ENCODE measurements at regions not wholly inside any gene's neighbourhood (a gene's known extent, or its start where the extent isn't known, plus 50 kb on each side); places are given as distances from the start of the nearest gene placed in this dataset.
"Not testable (repeated sequence)": the region's sequence is repeated elsewhere in the genome, so short reads cannot be mapped to it uniquely, and the experiment has no call there.

GRCh38 chr6:76905541-76905940, 557.8 kb downstream of the HTR1B start:
- H3K79me2 ChIP-seq (ENCODE audit: insufficient read depth, low read length); H3K27me3 ChIP-seq (ENCODE audit: insufficient read depth, low read length); intact Hi-C loops (cut with micrococcal nuclease); H3K36me3 ChIP-seq (ENCODE audit: control insufficient read depth in 1 of 2, insufficient read depth in 2 of 2, low read length in 2 of 2); H3K27ac ChIP-seq (ENCODE audit: low read depth, low read length); H3K9ac ChIP-seq (ENCODE audit: low read length); ATAC-seq; H3K4me2 ChIP-seq (ENCODE audit: low read length); RAD21 ChIA-PET (ENCODE audit: low non-redundant PET in 1 of 2, low total read pairs in 2 of 2, uncharacterized antibody in 2 of 2, unreplicated experiment in 2 of 2); H3K9me2 ChIP-seq (ENCODE audit: insufficient read depth); H3K9me3 ChIP-seq (ENCODE audit: control insufficient read depth in 1 of 2, insufficient read depth in 1 of 2, low read depth in 1 of 2, low read length in 2 of 2); DNase-seq (ENCODE audit: low read depth, low spot score); H4K20me1 ChIP-seq (ENCODE audit: insufficient read depth); POLR2A ChIA-PET; BruUV-seq (replicated peaks); H3K4me1 ChIP-seq (ENCODE audit: control insufficient read depth in 1 of 2, insufficient read depth in 2 of 2, low read length in 2 of 2); CTCF ChIA-PET; H2AFZ ChIP-seq (ENCODE audit: low read depth, low read length, poor library complexity, severe bottlenecking); H3K4me3 ChIP-seq (replicated peaks in 1 of 2; ENCODE audit: low read depth in 1 of 2, low read length in 2 of 2): not testable (repeated sequence)

GRCh38 chr6:76892542-76892941, 570.7 kb downstream of the HTR1B start:
- no peak overlapping the region for H3K9ac ChIP-seq (ENCODE audit: low read length)
- no peaks in the 10 kb centered on the region for H3K27me3 ChIP-seq (ENCODE audit: insufficient read depth, low read length)
- BruUV-seq (replicated peaks), result no TSS peak
- no peaks in the 10 kb centered on the region for H3K9me3 ChIP-seq (ENCODE audit: control insufficient read depth in 1 of 2, insufficient read depth in 1 of 2, low read depth in 1 of 2, low read length in 2 of 2)
- intact Hi-C loops (cut with micrococcal nuclease), result no loop called here
- no peak overlapping the region for H3K27ac ChIP-seq (ENCODE audit: low read depth, low read length)
- ChIA-PET POLR2A (no interaction called here), CTCF (no interaction called here), RAD21 (ENCODE audit: low non-redundant PET in 1 of 2, low total read pairs in 2 of 2, uncharacterized antibody in 2 of 2, unreplicated experiment in 2 of 2) (no interaction called here)
- no peaks in the 10 kb centered on the region for H3K36me3 ChIP-seq (ENCODE audit: control insufficient read depth in 1 of 2, insufficient read depth in 2 of 2, low read length in 2 of 2)
- no peaks in the 10 kb centered on the region for H3K79me2 ChIP-seq (ENCODE audit: insufficient read depth, low read length)
- no peaks in the 10 kb centered on the region for H4K20me1 ChIP-seq (ENCODE audit: insufficient read depth)
- no peaks in the 10 kb centered on the region for H3K4me1 ChIP-seq (ENCODE audit: control insufficient read depth in 1 of 2, insufficient read depth in 2 of 2, low read length in 2 of 2)
- H3K4me3 ChIP-seq (replicated peaks in 1 of 2; ENCODE audit: low read depth in 1 of 2, low read length in 2 of 2), result no peak overlapping the region
- DNase-seq (ENCODE audit: low read depth, low spot score), result no peak
- no peaks in the 10 kb centered on the region for H3K9me2 ChIP-seq (ENCODE audit: insufficient read depth)
- ATAC-seq, result no peak
- H3K4me2 ChIP-seq (ENCODE audit: low read length), result no peak overlapping the region
- no peak overlapping the region for H2AFZ ChIP-seq (ENCODE audit: low read depth, low read length, poor library complexity, severe bottlenecking)
- TF ChIP-seq, protein P1, sequence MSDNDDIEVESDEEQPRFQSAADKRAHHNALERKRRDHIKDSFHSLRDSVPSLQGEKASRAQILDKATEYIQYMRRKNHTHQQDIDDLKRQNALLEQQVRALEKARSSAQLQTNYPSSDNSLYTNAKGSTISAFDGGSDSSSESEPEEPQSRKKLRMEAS (IDR thresholded peaks at IDR 0.05), result no peak
- no peak for TF ChIP-seq SIN3A (IDR thresholded peaks at IDR 0.05; ENCODE audit: low read depth)
- TF ChIP-seq SP1 (IDR thresholded peaks at IDR 0.05; ENCODE audit: low read depth), result no peak
- TF ChIP-seq, protein P2, sequence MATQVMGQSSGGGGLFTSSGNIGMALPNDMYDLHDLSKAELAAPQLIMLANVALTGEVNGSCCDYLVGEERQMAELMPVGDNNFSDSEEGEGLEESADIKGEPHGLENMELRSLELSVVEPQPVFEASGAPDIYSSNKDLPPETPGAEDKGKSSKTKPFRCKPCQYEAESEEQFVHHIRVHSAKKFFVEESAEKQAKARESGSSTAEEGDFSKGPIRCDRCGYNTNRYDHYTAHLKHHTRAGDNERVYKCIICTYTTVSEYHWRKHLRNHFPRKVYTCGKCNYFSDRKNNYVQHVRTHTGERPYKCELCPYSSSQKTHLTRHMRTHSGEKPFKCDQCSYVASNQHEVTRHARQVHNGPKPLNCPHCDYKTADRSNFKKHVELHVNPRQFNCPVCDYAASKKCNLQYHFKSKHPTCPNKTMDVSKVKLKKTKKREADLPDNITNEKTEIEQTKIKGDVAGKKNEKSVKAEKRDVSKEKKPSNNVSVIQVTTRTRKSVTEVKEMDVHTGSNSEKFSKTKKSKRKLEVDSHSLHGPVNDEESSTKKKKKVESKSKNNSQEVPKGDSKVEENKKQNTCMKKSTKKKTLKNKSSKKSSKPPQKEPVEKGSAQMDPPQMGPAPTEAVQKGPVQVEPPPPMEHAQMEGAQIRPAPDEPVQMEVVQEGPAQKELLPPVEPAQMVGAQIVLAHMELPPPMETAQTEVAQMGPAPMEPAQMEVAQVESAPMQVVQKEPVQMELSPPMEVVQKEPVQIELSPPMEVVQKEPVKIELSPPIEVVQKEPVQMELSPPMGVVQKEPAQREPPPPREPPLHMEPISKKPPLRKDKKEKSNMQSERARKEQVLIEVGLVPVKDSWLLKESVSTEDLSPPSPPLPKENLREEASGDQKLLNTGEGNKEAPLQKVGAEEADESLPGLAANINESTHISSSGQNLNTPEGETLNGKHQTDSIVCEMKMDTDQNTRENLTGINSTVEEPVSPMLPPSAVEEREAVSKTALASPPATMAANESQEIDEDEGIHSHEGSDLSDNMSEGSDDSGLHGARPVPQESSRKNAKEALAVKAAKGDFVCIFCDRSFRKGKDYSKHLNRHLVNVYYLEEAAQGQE (IDR thresholded peaks at IDR 0.05; ENCODE audit: low read depth), result no peak
- no peak for TF ChIP-seq CEBPB (IDR thresholded peaks at IDR 0.05; ENCODE audit: low read depth)
- no peak for TF ChIP-seq ZNF274 (IDR thresholded peaks at IDR 0.05; ENCODE audit: low read depth, low read length)
- TF ChIP-seq EGR1 (IDR thresholded peaks at IDR 0.05; ENCODE audit: low read depth), result no peak
- TF ChIP-seq YY1 (IDR thresholded peaks at IDR 0.05; ENCODE audit: extremely low read depth, insufficient replicate concordance, low read depth, low read length), result no peak
- TF ChIP-seq, protein P3, sequence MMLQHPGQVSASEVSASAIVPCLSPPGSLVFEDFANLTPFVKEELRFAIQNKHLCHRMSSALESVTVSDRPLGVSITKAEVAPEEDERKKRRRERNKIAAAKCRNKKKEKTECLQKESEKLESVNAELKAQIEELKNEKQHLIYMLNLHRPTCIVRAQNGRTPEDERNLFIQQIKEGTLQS (IDR thresholded peaks at IDR 0.05), result no peak
